NCI-H526 treated with DMSO at 0.1 percent for 48 hours (cell line): ENCODE measurements at regions not wholly inside any gene's neighbourhood (a gene's known extent, or its start where the extent isn't known, plus 50 kb on each side); places are given as distances from the start of the nearest gene placed in this dataset.
"Not testable (repeated sequence)": the region's sequence is repeated elsewhere in the genome, so short reads cannot be mapped to it uniquely, and the experiment has no call there.

Experiments used
- DNase-seq: peaks from one replicate; lab custom pipeline; 2025; lab: John Stamatoyannopoulos, UW

DNA sequence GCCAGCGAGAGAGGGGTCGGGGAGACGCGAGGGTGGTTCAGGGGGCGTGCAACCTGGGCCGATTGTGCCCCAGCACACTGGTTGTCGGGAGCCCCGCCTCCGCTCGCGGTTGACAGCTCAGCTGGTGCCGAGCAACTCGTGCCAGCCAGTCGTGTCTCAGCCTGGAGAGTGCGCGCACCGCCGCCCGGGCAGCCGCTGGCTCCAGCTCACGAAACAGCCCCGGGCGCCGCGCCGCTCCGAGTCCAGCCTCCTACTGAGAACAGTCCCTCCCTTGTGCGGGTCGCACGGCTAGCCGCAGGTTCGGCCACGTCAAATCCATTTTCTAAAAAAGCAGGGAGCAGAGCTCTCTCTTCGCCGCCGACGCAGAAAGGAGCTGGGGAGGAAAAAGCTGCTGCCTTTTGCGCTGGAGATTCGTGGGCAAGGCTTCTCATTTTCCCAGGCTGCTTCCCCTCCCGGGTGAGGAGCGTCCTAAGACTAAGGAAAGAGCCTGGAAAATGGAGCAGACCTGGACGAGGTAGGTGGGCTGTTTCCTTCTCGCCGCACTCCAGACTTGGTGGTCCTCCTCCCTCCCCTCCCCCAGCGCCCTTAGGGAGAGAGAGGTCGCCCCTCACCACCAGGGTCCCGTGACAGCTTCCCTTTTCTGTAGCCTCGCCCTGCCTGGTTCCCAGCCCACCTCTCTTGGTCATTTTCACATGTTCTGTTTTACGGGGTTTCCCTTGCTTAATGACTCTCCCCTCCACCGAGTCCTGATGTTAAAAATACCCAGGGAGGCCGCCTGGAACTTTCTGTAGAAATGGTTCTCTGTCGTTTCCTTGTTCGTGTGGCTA lies 56.7 kb upstream of the SEC22B start:
- not testable (repeated sequence) for DNase-seq

DNA sequence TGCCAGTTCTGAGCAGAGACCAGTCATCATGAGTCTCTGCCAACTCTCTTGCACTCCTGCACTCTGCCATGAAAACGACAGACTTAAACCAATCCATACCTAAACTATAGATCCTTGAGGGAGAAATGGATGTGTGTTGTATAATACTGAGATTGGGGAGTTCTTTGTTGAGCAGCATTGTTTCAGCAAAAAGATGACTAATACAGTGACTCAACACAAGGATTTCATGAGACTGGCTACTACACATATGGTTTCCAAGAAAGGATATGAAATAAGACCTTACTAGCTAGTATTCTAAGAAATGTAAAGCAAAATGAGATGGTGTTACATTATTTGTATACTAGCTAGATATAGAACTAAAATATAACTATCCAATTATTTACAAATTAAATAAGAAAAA lies 53.5 kb upstream of the SEC22B start:
- DNase-seq = not testable (repeated sequence)
